ENCODE measurements at regions not wholly inside any gene's neighbourhood (a gene's known extent, or its start where the extent isn't known, plus 50 kb on each side); places are given as distances from the start of the nearest gene placed in this dataset.

GRCh38 chr3:18766974-18767373, 341.8 kb upstream of the SATB1 start:
- no peak for DNase-seq

GRCh38 chr3:18765662-18766061, 340.5 kb upstream of the SATB1 start:
- no peak for DNase-seq

GRCh38 chr3:18765161-18765560, 340.0 kb upstream of the SATB1 start:
- no peak for DNase-seq

- DNase-seq: no peak
Observed at GRCh38 chr3:18761530-18761929, 336.4 kb upstream of the SATB1 start.

- DNase-seq: no peak
Observed at GRCh38 chr3:18758047-18758704, 333.0 kb upstream of the SATB1 start.

GRCh38 chr3:18757476-18757875, 332.3 kb upstream of the SATB1 start:
- DNase-seq: no peak

GRCh38 chr3:18752273-18752934, 327.3 kb upstream of the SATB1 start:
- DNase-seq: no peak

- DNase-seq: no peak
Observed at GRCh38 chr3:18751514-18751913, 326.4 kb upstream of the SATB1 start.

GRCh38 chr3:18747383-18747782, 322.2 kb upstream of the SATB1 start:
- DNase-seq: no peak

- no peak for DNase-seq
Observed at GRCh38 chr3:18745472-18745871, 320.3 kb upstream of the SATB1 start.

- DNase-seq: no peak
Observed at GRCh38 chr3:18744472-18744871, 319.3 kb upstream of the SATB1 start.

- no peak for DNase-seq
Observed at GRCh38 chr3:18743761-18744160, 318.6 kb upstream of the SATB1 start.

- no peak for DNase-seq
Observed at GRCh38 chr3:18740631-18741583, 315.8 kb upstream of the SATB1 start.

GRCh38 chr3:18739099-18739433, 313.9 kb upstream of the SATB1 start:
- DNase-seq: no peak

GRCh38 chr3:18738393-18739098, 313.4 kb upstream of the SATB1 start:
- DNase-seq: no peak

- DNase-seq: no peak
Observed at GRCh38 chr3:18735005-18735404, 309.9 kb upstream of the SATB1 start.

GRCh38 chr3:18734309-18734708, 309.2 kb upstream of the SATB1 start:
- DNase-seq: no peak

- no peak for DNase-seq
Observed at GRCh38 chr3:18732474-18732873, 307.3 kb upstream of the SATB1 start.

- no peak for DNase-seq
Observed at GRCh38 chr3:18730491-18730890, 305.4 kb upstream of the SATB1 start.

- DNase-seq: no peak
Observed at GRCh38 chr3:18729671-18730070, 304.5 kb upstream of the SATB1 start.

- DNase-seq: no peak
Observed at GRCh38 chr3:18725668-18726407, 300.7 kb upstream of the SATB1 start.

GRCh38 chr3:18724456-18724855, 299.3 kb upstream of the SATB1 start:
- no peak for DNase-seq

Data from activated CD4-positive, CD25-positive, alpha-beta regulatory T cell treated with anti-CD3 and anti-CD28 coated beads, Interleukin-2, amount 50 U/mL, for 72 hours (primary cell).